Astrocyte of the spinal cord (primary cell): ENCODE measurements at regions not wholly inside any gene's neighbourhood (a gene's known extent, or its start where the extent isn't known, plus 50 kb on each side); places are given as distances from the start of the nearest gene placed in this dataset.

Experiments used
- DNase-seq: peaks from one replicate; pipeline ENCODE4 v3.0.0; 2011; ENCODE audit warnings: low read depth, low spot score
- H3K4me3 ChIP-seq: 2 replicates; pipeline ENCODE4 v1.5.1; 2011; ENCODE audit warnings: low read depth, mild to moderate bottlenecking, low read length, moderate library complexity
- CTCF ChIP-seq: IDR thresholded peaks from 2 replicates; pipeline ENCODE4 v1.5.1; 2012; ENCODE audit warnings: low read depth, mild to moderate bottlenecking, low read length, inconsistent platforms
- in situ Hi-C: cut with HindIII; loops from 2 replicates; pipeline ENCODE4 v1.10.0; 2017; ENCODE audit warnings: low sequenced_read_pairs

DNA sequence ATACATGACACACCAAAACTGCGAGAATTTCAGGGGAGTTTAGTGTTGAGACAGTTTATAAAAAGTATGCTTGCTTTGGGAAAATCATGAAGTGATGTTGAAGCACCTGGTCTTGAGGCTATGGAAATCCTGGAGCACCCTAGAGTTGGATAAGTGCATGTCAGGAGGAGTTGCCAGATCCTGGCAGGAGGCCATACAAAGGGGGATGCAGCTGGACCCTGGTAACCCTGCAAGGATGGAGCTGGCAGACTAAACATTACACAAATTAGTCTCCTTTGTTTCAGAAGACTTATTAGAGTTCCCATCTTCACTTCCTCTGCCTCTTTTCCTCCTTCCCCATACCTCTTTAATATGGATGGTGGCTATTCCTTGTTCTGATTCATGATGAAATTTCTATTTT is 907.0 kb downstream of the BCL11B start:
- in situ Hi-C loops = no loop called here
- TF ChIP-seq CTCF = no peak
- no peak for DNase-seq
- H3K4me3 ChIP-seq = no peak overlapping the region

DNA sequence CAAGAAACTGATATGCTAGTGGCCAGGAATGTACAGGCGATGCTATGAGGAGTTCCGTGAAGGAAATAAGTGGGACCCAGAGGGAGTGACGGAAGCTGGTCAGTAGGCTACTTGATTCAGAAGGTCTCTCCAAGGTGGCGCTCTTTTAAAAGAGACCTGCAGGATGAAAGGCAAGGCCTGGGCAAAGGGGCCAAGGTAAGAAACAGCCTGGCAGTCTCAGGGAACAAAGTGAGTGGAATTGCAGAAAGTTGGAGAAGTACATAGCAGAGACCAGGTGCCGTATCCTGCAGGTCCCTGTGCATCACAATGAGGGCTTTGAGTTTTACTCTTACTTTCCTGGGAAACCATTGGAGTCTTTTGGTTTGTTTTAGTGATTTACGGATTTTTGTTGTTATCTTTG is 905.6 kb downstream of the BCL11B start:
- no peak for DNase-seq
- H3K4me3 ChIP-seq = no peak overlapping the region
- in situ Hi-C loops = no loop called here
- TF ChIP-seq CTCF = no peak

DNA sequence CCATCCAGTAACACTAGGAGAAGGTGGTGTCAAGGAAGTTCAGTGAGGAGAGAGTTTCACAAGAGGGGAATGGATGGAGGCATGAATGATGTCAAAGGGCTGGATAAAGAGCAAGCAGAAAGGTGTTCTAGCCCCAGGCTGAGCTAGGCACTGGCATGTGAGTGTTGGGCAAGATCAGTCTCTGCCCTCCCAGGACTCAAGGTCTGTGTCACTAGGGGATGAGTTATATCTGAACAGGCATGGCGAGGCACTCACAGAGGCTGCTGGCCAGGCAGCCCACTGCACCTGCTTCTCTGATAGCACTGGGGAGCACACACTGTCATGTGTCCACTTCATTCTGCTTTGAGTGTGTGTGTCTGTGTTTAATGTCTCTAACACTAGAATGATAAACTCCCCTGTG is 903.8 kb downstream of the BCL11B start:
- in situ Hi-C loops = no loop called here
- H3K4me3 ChIP-seq = no peak overlapping the region
- no peak for DNase-seq
- no peak for TF ChIP-seq CTCF

DNA sequence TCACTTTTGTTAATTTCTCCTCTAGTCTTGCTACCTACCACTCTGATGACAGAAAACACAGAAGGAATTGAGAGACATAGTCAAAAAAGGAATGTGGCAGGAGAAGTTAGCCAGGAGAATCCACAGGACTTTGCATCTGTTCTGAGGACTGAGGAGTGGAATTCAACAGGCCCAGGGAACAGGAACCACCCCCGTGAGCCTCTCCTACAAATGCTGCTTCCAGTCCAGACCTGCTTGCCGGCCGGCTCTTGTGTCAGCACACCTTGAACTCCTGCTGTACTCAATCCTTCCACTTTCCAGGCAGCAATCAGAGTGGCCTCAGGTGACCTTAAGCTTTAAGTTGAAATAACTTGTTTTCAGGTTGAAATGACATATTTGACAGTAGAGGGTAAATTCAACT is 903.1 kb downstream of the BCL11B start:
- in situ Hi-C loops = no loop called here
- H3K4me3 ChIP-seq = no peak overlapping the region
- DNase-seq = no peak
- no peak for TF ChIP-seq CTCF

GRCh38 chr14:98369344-98369743 is 902.7 kb downstream of the BCL11B start:
- no peak for DNase-seq
- no peak for TF ChIP-seq CTCF
- H3K4me3 ChIP-seq = no peak overlapping the region
- in situ Hi-C loops = no loop called here

DNA sequence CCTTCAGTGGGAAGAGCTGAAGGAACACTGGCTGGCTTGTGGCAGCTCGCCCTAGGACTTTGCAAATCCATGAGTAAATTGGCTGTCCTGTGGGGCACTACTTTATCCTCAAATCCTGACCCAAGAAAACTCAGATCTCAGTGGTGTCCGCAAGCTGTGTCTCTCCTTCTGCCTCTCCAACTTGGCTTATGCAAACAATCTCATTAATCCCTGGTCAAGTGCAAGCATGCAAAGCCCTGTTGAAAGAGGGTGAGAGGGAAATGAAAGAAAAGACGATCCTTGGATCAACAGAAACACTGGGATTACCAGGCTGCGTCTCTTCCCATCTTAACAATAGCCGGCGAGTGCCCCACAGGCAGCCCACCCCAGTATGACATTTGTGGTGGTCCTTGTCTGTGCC is 901.6 kb downstream of the BCL11B start:
- TF ChIP-seq CTCF = no peak
- in situ Hi-C loops = no loop called here
- DNase-seq = no peak
- H3K4me3 ChIP-seq = no peak overlapping the region

DNA sequence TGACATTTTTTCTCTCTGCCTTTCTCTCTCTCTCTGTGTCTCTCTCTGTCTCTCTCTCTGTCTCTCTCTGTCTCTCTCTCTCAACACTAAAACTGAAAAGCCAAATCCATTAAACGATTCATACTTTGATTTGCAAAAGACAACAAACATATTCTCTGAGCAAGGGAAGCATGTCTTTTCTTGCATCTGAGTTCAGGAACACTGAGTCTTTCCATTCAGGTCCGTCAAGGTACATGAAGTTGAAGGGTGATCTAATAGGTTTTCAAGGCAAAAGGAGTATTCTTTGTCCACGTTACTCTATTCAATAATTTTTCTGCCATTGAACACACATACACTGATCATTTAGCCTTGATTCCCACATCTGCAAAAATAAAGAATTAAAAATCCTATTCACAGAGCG is 900.9 kb downstream of the BCL11B start:
- in situ Hi-C loops = no loop called here
- no peak for TF ChIP-seq CTCF
- no peak overlapping the region for H3K4me3 ChIP-seq
- DNase-seq = no peak
